LNCAP (cell line): ENCODE measurements at regions not wholly inside any gene's neighbourhood (a gene's known extent, or its start where the extent isn't known, plus 50 kb on each side); places are given as distances from the start of the nearest gene placed in this dataset.

ENCODE experiments used
- TF ChIP-seq, protein P1 (sequence below): fragments of 450-650 bp; IDR thresholded peaks from 2 replicates; pipeline ENCODE4 v1.5.1; 2017; ENCODE audit warnings: mild to moderate bottlenecking

DNA sequence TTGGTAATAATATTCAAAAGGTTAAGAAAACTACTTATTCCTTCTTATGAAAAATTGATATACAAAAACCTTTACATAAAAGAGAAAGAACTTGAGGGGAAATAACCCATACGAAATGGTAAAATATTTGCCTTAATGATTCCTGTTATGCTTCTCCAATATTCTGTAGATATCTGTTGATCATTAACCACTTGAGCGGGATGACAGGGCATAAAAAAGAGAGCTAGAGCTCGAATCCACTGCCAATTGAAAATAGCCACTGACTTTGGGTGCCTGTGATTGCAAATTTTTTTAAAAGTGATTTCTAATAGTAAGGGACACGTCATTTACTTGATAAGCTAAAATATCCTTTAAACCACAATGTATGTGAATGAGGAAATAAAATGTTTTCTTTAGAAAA, 188.1 kb downstream of the MOXD1 start:
- TF ChIP-seq, protein P1, sequence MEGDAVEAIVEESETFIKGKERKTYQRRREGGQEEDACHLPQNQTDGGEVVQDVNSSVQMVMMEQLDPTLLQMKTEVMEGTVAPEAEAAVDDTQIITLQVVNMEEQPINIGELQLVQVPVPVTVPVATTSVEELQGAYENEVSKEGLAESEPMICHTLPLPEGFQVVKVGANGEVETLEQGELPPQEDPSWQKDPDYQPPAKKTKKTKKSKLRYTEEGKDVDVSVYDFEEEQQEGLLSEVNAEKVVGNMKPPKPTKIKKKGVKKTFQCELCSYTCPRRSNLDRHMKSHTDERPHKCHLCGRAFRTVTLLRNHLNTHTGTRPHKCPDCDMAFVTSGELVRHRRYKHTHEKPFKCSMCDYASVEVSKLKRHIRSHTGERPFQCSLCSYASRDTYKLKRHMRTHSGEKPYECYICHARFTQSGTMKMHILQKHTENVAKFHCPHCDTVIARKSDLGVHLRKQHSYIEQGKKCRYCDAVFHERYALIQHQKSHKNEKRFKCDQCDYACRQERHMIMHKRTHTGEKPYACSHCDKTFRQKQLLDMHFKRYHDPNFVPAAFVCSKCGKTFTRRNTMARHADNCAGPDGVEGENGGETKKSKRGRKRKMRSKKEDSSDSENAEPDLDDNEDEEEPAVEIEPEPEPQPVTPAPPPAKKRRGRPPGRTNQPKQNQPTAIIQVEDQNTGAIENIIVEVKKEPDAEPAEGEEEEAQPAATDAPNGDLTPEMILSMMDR: no peak

DNA sequence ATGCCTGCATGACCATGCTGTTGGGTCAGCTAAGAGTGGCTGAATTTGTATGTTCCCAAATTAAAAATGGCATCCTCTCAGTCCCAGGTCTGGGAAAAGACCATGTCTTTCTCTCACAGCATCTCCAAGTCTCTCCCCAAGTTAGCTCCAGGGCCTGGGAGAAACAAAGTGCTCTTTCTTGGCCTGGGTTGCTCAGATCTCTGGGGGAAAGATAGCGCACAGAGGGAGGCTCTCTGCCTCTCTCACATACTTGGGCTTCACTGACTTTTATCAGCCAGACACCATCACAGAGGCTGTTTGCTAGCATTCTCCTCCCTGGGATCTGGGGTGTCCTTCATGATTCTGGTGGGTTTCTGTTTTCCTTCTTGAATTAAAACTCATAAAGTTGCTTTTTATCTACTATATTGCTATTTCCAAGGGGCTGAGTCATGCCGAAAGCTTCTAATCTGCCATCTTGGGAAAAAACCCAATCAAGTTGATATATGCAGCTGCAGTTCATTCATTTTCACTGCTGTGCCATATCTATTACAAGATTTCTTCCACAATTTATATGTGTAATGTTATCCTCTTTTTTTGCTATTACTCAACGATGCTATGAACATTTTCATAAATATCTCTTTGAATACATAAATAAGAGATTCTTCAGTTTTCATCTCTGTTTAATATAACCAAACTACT, 190.2 kb downstream of the MOXD1 start:
- TF ChIP-seq, protein P1: no peak

DNA sequence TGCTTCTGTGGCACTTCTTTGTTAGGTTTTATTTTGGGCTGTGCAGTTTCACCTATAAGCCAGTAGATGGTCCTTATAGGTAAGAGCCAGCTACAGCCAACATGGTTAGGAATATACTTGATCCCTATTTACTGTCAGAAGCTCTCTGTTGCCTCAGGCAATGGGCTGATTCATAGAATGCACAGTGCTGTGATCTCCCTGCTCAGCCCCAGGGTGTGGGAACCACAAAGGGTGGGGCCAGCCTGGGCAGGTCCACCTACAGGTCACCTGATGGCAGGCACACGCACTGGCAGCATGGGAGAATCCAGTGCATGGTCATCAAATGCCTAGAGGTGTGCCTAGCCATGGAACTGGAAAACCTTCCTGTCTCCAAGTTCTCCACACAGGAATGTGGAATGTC, 191.9 kb downstream of the MOXD1 start:
- TF ChIP-seq, protein P1: no peak

DNA sequence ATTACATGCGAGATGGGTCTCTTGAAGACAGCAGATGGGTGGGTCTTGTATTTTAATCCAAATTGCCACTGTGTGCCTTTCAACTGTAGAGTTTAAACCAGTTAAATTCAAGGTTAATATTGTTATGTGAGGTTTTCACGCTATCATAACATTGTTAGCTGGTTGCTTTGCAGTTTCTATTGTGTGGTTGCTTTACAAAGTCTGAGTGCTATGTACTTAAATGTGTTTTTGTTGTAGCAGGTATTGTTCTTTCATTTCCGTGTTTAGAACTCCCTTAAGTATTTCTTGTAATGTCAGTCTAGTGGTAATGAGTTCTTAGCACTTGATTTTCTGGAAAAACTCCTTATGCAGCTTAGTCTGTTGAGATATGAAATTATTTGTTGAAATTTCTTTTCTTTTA, 193.3 kb downstream of the MOXD1 start:
- TF ChIP-seq, protein P1: no peak

DNA sequence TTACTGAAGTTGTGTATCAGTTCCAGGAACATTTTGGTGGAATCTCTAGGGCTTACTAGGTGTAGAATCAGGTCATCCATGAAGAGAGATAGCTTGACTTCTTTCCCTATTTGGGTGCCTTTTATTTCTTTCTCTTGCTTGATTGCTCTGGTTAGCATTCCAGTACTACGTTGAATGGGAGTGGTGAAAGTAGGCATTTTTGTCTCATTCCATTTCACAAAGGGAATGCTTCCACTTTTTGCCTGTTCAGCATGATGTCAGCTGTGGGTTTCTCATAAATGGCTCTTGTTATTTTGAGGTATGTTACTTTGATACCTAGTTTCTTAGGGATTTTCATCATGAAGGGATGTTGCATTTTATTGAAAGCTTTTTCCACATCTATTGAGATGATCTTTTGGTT, 195.3 kb downstream of the MOXD1 start:
- TF ChIP-seq, protein P1: no peak

DNA sequence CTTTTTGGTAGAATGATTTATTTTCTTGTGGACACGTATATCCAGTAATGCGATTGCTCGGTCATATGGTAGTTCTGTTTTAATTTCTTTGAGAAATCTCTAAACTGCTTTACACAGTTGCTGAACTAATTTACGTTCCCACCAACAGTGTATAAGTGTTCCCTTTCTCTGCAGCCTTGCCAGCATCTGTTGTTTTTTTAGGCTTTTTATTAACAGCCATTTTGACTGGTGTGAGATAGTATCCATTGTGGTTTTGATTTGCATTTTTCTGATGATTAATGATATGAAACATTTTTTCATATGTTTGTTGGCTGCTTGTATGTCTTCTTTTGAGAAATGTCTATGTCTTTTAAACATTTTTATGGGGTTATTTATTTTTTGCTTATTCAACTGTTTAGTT, 196.7 kb downstream of the MOXD1 start:
- TF ChIP-seq, protein P1: no peak

DNA sequence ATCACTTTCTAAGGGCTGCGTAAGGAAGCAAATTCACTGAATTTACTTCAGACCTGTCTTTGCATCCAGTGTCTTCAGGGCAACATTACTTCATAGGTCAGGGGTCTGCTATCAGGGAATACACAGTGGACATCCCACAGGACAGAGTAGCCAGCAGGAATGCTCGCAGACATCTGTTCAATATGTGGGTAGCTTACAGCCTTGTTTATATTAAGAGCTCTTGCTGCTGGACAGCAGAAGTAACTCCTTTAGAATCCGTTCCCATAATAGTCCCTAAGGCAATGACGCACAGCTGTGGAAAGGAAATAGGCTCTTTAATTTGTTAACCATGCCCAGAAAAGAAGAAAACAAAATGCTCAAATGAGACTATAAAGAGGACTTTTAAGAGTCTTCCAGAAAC, 198.7 kb downstream of the MOXD1 start:
- TF ChIP-seq, protein P1: no peak

DNA sequence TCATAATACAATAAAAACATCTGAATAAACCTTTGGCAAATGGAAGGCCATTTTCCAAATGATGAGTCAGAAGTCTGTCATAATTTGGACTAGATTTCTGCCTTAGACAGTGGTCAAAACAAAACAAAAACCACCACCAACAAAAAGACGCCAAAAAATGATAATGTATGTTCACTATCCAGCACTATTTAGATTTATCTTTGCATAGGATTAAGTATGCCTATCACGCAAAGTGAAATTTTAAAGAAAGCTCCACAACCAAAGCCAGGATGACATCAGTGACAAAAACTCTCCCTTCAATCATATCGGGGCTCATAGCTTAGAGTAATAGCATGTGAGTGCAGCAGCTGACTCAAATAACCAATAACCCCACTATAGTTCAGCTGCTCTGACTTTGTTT, 201.9 kb downstream of the MOXD1 start:
- TF ChIP-seq, protein P1: no peak
